ENCODE measurements at regions not wholly inside any gene's neighbourhood (a gene's known extent, or its start where the extent isn't known, plus 50 kb on each side); places are given as distances from the start of the nearest gene placed in this dataset.

DNA sequence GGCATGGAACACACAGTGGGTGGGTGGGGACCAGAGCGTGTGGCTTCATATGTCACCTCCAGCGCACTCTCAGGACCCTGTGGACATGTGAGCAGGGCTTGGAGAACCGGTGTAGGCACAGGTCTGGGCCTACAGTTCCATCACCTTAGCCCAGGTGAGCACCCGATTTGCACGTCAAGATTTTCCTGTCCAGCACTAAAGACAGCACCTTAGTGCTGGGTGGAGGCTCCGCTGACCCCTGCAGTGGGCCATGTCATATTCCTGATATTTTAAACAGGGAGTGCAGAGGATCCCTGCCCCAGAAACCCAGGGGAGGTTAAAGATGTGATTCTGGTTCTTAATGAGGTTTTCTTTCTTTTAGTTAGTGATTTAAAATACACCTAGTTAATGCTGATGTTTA, 356.0 kb upstream of the IRX4 start:
- no peak for DNase-seq (ENCODE audit: low read depth)

DNA sequence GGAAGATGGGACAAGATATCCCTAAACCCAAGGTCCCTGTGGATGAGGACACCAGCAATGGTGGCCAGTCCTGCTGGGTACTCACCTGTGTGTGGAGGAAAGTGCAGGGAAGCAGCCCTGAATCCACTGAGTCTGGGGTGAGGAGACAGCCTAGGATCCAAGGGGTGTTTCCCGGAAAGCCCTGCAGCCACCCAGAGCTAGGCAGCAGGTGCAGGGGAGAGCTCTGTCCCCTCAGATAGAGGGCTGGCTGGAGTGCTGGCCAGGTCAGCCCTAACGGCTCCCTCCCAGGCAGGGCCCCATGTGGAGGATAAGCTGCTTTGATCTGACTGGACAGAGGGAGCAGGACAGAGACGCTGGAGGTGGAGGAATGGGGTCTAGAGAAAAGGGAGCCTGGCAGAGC, 344.7 kb upstream of the IRX4 start:
- DNase-seq (ENCODE audit: low read depth): no peak

DNA sequence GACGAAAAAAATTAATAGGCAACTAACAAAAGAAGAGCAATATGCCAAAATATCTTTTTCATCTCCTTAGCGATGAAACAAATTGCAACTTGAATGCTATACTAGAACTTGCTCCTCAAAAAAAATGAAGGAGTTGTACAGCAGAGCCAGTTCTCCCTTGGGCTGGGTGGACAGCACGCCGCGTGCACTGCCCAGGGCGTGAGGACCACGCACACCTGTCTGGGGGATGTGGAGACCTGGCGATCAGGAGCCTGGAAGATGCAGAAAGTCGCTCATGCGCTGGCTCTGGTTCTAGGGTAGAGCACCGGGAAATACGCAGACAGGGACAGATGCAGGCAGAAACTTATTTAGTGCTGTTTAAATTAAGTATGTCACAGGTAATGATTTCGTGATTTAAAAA, 342.0 kb upstream of the IRX4 start:
- DNase-seq (ENCODE audit: low read depth): no peak

DNA sequence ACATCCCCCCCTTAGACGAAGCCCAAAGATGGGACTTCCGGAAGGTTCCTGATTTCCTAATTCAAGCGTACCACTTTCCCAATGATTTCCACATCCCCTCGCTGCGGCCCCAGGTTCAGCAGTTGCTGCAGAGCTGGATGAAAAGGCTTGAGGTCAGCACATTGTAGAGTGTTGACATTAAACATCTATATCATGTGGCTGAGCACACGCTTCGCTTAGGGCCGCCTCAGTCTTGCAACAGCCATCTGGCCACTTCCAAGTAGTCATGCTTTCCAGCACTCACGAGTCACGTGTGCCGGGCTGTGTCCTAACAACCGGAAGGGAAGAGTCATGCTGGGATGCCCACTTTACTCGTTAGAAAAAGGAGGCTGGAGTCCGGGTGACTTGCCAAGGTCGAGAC, 340.6 kb upstream of the IRX4 start:
- DNase-seq (ENCODE audit: low read depth): no peak

DNA sequence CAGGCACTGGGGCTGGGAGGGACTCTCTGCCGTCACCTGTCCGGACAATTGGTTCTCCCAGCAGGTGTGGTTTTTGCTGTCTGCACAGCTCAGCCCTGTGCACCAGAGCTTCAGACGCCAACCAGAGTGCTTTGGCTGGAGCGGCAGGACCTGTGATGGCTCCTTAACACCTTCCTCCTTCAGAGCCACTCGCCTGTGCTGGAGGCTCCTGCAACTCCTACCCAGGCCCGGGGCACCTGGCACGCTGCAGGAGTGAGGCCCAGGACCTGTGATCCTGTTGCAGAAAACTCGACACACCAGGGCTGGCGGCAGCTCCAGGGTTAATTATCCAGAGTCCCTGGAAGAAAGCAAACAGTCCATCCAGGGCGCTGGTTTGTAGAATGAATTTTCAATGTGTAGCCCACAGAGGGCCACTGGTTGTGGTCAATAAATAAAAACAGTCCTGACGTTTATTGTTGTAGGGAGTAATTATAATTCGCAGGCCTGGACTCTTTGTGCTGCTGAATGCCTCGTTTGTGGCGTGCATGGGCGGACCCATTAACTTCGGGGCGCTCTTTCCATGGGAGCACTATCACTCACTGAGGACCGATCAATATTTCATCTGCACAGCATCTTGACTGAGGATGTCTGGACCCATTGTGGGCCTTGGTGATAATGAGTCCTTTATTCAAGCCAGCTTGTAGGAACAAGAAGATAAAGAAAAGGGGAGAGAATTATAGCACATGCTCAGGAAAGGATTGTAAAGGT, 339.7 kb upstream of the IRX4 start:
- DNase-seq (ENCODE audit: low read depth): no peak

DNA sequence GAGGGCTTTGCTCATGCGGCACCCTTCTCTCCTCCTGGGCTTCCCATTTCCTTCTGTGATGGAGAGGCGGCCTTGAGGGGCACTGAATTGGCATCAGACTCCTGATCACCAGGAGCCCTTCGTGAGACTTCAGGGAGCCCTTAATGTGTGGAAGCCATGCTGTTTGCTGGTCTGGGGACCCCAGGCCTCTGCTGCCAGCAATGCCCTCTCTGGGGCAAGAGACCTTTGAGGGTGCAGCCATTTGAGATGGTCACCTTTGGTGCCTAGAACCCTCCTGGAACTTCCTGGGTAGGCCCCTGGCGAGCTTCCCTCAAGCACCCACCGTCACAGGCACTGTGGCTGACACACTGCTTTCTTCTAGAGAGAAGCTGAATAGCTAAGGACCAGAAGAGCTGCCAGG, 338.7 kb upstream of the IRX4 start:
- DNase-seq (ENCODE audit: low read depth): no peak

DNA sequence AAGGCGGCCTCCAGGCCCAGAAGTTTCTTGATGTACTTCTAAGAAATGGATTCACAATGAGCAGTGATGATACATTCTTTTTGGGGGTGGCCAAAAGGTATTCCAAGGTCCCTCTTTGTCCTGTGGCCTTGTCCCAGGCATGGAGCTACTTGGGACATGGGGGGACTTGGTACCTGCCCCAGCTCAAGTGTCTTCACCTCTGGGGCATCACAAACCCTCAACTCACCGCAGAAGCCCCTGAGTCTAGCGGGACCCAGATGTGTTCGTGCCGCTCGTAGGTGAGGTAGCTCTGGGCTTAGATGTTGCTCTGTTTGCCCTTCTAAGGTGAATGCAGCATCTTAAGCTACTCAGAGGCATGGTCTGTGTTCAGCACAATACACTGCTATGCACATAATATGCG, 338.0 kb upstream of the IRX4 start:
- no peak for DNase-seq (ENCODE audit: low read depth)

DNA sequence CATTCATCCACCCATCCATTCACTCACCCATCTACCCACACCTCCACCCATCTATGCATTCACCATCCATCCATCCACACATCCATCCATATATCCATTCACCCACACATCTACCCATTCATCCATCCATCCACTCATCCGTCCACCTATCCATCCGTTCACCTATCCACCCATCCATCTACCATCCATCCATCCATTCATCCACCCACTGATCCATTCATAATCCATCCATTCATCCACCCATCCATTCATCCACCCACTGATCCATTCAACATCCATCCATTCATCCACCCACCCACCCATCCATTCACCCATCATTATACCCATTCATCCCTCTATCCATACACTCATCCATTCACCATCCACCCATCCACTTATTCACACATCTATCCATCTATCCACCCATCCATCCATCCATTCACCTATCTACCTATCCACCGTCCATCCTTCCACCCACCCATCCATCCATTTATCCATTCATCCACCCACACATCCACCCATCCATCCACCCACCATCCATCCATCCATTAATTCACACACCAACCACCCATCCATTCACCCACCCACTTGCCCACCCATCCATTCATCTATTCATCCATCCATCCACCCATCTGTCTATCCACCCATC, 336.5 kb upstream of the IRX4 start:
- DNase-seq (ENCODE audit: low read depth): no peak

DNA sequence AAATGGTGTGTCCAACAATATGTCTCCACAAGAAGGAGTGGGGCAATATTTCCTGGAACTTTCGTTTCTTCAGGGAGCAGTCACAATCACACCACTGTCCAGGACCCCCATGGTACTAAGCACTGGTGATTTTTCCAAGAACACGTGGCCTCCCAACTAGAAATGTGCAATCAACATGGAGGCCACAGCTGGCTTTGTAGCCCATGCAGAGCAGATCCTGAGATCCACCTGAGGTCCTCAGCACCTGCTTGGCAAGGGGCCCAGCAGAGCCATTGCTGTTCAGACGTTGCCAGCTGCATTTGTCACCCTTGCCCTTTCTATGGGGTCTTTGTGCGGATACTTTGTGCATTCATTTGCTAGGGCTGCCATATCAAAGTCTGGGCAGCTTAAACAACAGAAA, 334.5 kb upstream of the IRX4 start:
- DNase-seq (ENCODE audit: low read depth): no peak

DNA sequence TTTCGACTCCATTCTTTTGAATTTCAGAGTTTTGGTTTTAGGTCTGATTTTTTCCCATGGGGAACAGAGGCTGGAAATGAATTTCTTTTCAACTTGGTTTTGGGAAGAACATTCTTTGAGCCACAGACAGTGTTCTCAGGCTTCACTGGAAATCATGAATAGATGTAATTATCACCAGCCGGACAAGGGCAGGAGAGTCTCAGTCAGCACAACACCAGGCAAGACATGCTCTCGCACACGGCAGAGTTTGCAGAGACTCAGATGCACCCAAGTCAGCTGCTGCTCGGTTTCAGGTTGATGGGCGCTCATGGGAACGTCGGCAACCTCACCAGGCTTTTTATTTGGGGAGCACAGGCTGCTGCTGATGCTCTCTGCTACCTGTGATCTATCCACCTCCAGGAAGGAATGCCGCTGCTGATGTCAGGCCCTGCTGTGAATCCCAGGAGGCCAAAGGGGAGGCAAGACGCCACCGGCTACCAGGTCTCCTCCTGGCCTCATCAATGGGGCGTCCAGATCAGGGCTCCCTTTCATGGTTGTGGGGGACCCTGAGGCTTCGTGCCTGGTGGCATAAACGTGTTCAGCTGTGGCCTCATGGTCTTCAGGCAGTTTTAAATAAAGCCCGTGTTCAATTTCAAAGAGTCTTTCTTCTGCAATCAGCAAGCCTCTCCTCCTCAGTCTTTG, 332.3 kb upstream of the IRX4 start:
- no peak for DNase-seq (ENCODE audit: low read depth)

DNA sequence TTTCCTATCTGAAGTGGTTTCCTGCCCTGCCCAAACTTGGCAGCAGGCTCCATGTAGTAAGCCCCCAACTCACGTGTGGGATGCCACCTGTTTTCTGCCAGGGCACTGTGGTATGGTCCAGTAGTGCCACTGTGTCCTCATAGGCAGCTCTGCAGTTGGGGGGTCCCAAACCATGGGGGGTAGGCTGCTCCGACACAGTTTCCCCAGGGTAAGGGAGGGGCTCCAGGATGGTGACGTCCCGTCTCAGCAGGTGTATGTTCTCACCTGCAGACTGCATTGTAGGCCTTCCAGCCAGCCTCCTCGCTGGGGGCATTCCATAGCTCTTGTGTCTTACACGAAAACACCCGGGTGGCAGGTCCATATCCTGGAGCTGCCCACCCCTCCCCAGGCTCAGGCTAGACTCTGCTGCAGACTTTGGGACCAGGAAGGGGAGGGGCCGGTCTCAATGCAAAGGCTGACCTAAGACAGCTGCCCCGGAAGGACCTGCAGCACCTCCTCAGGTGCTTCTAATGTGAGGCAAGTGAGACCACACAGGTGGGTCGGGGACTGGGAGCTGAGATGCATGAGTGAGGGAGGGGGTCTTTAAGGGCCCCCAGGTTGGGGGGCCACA, 330.5 kb upstream of the IRX4 start:
- DNase-seq (ENCODE audit: low read depth): no peak

DNA sequence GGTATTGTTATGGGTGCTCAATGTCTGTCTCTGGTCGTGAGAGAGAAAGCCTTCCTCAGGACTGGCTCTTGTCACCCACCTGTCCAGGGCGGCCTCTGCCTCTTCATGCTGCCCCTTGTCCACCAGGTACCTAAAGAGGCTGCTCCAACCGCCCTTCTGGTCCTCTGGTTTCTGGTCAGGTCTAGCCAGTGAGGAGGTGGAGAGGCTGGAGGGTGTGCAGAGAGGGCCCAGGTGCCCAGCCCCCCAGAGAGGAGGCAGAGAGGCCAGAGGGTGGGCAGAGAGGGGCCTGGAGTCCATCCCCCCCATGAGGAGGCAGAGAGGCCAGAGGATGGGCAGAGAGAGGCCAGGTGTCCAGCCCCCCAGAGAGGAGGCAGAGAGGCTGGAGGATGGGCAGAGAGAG, 329.8 kb upstream of the IRX4 start:
- DNase-seq (ENCODE audit: low read depth): no peak

DNA sequence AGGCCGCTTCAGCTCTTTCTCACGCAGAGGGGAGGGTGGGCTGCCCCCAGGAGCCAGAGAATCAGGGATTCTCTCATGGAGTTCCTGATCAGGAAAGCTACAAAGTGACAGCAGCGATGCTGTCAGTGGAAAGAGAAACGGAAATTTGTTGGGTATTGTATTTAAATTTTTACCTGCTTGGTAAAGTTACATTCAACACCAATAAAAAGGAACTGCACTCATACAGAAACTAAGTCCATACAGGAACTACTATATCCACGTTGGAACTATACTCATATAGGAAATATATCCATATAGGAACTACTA, 325.5 kb upstream of the IRX4 start:
- DNase-seq (ENCODE audit: low read depth): no peak

DNA sequence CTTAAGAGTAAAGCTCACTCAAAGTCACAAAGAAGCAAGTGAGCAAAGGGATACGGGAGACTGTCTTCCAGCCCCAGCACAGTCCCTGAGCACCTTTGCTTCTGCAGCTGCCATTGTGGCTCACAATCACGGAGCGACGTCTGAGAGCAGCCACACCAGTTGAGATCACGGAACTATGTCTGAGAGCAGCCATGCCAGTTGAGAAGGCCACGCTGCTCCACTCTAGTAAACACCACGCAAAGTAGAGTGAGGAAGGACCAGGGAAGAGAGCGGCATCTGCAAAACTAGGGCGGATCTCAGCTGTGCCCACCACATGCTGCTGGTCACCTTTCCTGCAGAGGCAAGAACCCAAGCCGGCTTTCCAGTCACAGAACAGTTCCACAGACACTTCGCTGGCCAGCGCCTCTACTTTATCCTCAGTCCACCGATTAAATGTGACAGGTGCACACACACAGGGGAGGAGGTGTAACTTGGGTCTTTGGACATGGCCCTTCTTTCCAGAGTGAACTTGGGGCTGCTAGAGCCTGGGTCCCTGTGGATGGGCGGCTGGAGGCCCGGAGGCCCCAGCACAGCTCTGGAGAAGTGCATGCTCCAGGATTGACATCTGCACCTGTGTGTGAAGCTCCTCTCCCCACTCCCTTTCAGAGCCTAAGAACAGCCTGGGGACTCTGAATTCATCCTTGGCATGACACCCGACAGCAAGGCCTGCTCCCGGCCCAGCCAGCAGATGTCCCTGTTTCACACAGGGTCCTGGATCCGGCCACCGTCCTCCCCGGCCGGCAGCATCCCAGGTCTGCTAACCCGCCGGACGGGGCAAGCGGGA, 324.9 kb upstream of the IRX4 start:
- DNase-seq (ENCODE audit: low read depth): no peak

DNA sequence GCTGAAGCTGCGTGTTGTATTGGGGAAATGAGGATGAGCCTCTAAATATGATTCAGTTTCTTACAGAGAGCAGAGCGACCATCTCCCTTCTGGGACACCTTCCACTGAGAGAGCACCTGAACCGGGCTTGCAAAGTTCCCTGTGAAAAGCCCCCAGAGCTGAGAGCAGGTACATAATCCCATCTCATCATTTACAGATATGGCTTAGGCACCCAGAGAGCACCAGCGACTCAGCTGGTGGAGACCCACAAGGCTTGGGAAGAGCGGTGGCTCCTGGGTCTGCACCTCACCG, 324.3 kb upstream of the IRX4 start:
- no peak for DNase-seq (ENCODE audit: low read depth)

DNA sequence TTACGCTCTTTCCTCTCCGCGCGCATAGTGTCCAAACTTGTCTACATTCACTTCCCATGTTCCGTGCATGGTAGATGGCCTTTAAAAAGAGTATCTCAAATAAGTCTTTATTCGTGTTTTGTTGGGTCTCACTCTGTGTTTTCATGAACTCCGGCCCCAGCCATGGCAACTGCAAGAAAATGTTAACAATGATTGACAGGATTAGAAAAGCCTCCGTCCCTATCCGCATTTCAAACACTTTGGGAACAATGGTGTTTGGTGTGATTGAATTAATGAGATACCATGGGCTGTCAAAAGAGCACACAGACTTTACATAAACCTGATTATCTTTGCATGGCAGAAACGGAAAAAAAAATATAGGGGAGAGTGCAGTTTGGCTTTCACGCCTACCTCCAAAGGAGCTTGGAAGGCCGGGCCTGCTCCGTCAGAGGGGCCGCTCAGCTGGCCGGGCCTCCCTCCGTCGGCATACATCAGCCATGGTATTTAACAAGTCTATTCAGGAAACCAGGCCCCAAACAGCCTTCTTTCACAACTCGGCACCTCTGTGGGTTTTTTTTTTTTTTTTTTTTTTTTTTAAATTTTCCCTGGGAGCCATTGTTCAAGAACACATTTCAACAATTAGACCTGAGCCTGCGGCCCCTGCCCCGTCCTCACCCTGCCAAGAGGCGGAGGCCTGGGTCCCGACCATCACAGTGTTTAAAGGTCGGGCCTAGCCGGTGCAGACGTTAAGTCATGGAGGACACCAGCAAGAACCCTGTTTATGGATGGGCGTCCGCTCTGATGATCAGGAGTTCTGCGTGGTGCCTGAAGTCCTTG, 323.8 kb upstream of the IRX4 start:
- no peak for DNase-seq (ENCODE audit: low read depth)

DNA sequence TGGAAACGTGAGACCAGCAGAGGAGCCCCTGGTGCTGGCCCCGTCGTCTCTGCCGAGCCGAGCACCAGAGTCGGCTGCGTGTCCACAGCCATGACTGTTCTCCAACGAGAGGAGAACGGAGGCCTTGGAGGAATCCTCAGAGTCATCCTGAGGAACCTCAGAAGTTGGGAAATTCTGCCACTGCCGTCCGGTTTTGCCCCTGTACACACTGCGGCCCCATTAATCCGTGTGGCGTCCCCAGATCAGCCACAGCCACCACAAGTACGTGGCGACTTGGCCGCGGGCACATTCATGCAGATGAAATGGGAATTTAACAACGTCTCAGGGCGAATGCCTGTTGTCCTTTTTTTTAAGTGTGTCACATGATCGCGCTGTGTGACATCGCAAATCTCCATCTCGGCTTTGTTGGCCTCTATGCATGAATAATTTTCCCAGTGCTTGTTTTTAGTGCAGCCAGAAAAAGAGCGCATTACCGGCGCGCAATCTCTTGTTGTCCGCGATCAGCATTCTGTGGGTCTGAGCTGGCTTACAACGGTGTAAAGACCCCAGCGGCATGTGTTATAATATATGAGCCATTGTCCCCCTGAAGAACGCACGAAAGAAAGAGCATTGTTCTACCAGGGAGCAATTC, 323.0 kb upstream of the IRX4 start:
- DNase-seq (ENCODE audit: low read depth): no peak

DNA sequence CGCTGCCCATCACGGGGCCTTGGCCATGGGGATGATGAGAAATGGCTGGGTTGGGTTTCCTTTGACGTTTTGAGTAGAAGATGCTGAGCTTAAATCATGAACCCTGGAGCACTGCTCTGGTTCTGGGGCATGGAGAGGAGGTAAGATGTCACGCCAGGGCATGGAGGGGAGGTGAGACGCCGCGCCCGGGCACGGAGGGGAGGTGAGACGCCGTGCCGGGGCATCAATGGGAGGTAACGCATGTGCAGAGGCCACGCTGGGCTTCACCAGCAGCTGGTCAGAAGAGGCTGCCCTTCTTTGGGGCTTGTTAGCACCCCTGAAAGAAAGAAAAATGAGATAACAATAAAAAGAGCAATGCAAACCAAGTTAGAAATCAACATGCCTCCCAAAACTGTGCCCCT, 322.5 kb upstream of the IRX4 start:
- no peak for DNase-seq (ENCODE audit: low read depth)

DNA sequence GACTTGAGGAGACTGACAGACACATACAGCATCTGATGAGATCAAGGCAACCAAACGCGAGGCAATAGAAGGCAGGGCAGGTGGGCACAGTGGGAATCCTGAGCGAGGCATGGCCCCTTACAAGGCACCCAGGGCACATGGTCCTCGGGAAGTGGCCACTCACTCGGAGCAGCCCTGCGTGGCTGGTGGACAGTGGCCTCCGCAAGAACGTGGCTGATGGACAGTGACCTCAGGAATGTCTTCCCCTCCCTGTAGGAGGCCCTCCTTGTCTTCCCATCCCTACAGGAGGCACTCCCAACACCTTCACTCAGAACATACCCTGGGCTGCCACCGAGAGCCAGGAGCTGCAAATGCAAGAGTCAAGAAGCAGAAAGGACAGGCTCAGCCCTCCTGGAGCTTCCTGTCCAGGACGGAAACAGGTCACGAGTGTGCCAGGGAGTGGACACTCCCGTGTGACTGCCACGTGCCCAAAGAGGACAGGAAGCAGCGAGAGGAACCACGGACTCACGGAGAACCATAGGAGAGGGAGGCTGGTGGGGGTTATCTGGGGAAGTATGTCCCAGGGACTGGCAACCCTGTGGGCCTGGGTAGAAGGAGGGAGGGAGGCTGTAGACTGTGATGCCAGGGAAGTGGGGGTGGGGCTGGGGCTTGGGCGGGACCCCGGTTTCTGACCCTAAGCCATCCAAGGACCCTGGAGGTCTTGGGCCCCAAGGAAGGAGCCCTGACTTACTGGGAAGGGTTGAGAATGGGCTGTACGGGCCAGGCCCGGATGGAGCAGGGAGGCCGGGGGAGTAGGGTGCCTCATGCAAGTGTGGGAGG, 321.9 kb upstream of the IRX4 start:
- DNase-seq (ENCODE audit: low read depth): no peak

DNA sequence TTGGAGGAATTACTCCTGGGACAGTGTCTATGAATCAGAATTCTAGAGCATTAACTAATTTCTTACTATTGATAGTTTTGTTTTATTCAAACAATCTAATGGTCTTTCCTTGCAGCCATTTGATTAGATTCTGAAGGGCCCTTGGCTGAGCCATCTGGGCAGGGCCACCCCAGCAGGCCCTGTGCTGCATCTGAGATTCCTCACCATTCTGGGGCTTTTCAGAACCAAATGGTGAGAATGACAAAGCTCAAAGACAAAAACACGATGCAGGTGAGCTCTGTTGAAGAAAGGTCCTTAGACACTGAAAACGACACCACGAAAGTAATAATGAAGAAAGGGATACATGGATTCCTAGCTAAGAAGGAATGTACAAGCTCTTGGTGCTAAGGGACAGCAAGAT, 321.0 kb upstream of the IRX4 start:
- no peak for DNase-seq (ENCODE audit: low read depth)

DNA sequence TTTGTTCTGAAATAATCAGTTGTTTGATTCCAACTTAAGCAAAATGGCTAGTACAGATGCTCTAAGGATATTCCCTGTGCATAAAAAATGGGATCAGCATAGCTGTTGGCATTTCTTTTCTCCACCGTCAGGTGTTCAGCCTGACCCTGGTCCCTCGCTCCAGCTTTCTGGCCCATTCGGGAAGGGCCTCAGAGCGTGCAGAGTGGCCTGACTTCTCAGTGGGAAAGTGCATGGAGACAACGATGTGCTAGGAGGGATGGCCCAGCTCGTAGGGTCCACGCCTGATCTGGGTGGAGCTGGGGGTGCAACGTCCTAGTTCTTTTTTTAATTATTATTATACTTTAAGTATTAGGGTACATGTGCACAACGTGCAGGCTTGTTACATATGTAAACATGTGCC, 319.1 kb upstream of the IRX4 start:
- no peak for DNase-seq (ENCODE audit: low read depth)
